ENCODE measurements at regions not wholly inside any gene's neighbourhood (a gene's known extent, or its start where the extent isn't known, plus 50 kb on each side); places are given as distances from the start of the nearest gene placed in this dataset.
A peak's percentile ranks its signal among the peaks of the same experiment; 100 is the strongest.

DNA sequence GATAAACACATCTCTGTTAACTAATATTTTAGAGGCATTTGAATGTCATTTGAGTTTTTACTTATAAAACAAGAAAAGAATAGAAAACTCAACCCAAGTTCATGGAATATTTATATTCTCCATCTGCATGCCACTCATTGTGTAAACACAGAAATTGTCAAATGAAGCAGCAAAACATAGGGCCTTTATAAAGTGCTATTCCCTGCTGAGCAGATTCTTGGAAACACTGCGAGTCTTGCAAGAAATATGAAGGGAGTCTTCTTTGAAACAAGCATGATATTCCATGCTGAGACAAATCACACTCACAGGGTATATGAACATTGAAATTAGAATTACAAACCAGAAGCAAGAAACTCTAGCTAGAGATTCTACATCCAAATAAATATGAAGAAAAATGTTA, 655.8 kb downstream of the BRINP3 start:
- DNase-seq: no peak

DNA sequence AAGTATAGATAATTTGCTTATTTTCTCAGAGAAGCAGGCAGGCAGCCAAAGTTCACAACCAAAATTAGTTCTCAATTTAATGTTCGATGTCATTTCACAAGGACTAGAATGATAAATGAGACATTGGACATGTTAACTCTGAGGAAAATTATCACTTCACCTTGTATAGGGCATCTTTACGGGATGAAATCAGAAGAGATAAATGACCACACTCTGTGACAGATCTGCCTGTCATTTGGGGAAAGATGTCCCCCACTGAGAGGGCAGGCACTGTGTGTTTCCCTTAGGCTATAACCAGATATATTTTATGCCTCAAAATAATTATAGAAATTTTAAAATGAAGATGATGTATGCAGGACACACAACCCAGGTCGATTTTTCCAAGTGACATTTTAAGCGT, 642.9 kb downstream of the BRINP3 start:
- DNase-seq: no peak

DNA sequence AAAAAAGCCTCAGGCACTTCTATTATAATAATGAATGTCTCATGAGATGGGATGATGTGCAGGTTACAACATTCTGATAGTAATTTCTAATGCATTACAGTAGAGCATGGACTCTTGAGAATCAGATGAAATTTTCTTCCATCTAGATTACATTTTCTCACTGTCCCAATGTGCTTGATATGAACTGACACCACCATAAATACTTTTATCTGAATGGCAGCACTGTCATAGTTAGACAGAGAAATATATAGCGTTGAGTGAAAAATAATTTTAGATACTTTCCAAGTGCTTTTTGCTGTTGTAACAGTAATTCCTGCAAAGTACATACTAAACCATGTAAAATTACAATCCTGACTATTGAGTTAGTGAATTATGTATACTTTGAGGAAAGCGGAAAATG, 630.1 kb downstream of the BRINP3 start:
- DNase-seq: no peak

DNA sequence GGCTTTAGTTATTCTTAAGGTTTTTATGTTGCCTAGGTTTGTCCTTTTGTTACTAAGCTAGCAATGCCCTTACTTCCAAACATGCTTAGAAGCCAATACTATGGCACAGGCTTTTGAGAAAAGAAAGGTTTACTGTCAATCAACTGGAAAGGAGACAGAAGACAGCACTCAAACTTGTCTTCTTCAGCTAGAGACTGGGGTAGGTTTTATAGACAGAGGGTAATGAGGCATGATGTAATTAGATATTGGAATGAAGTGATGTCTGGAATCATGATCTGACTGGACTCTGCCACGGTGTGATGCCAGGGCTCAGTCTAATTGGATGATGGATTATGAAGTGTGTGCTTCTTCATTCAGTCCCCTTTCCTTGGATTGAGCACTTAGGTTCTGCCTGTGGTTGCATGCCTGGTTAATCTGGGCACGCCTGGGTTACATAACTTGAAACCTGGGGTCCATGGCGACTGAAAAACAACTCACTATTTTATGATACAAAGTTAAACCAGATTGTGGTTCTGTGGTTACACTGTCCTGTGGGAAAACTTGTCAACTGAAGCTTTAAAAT, 625.8 kb downstream of the BRINP3 start:
- no peak for DNase-seq

DNA sequence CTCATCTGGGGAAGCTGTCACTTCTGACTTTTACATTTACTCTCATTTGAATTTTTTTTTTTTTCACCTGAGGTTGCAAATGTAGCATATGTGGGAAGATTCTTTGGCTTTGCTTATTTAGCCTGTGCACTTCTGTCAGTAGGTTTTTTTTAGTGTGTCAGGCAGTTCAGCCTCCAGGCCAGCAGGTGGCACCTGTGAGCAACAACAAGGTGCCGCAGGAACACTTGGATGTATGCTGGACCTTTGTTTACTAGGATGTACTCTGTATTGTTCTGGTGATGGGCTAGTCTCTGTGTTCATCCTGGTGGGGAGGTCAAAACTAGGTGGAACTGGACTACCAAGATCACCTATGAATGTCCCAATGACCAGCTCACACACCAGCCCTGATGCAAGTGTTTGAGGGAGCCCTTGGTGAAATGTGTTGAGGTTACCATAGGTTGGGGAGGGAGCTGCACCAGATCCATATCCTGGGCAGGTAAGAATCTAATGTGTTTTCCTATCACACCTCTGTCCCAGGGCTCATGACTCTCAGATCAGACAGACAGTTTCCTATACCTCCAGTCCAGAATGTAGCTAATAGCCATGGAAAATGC, 618.2 kb downstream of the BRINP3 start:
- peak; percentile 26 to 39 for DNase-seq

DNA sequence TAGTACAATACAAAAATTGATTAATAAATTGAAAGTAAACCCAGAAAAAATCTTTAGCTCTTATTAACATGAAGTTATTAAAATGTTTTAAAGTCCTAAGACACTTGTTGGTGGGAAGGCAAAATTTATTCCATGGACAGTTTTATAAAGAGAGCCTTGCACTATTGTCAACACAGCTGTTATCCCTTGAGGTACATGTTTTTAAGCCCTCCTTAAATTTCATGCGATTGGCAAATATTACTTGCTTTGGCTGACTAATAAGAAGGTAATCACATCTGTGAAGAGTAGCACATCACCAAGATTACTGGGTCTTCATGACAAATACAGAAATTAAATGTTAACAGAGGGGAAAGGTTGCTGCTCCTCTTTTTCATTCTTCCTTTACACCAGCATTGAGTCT, 611.1 kb downstream of the BRINP3 start:
- DNase-seq: no peak

DNA sequence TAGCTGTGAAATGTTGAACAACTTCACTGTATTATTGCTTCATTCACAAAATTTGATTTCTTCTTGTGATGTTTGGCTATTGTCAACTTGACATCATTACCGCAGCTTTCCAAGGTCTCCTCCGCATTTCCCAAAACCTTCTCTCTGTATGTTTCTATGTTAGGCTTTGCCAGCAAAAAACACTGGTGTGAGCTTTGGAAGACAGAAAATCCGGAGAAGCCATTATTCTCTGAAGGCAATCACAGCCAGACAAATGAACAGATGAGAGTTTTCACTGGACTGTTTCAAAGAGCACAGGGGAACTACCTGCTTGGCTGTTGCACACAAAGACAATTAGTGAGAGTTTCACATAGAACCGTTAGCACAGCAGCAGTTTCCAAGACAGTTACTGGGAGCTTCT, 609.6 kb downstream of the BRINP3 start:
- no peak for DNase-seq

DNA sequence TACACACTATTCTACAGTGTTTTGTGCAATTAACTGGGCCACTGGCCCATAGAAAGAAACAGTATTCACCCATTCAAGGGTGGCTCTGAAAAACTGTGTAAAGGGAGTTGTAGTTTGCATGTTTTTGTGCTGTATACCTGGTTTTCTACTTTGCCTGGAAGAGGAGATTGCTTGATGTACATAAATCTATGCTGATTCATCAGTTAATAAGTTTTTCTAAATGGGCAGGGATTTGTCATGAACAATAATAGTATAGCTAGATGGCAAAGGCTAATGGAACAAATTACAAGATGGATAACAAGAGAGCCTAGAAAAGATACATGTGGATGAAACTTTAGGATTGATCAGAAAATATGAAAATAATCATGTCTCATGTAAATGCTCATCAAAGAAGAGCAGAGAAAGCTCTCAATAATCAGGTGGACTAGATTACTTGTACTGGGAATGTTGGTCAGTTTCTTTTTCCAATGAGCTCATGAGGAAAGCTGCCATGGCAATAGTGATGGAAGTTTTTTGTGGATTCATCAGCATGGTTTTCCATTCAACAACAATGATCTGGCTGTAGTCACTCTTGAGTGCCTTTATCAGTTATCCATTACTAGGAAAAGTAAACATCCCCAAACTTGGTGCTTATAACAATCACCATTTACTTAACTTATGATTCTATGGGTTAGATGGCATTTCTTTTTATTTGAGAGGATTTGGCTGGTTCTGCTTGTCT, 602.8 kb downstream of the BRINP3 start:
- DNase-seq: no peak

DNA sequence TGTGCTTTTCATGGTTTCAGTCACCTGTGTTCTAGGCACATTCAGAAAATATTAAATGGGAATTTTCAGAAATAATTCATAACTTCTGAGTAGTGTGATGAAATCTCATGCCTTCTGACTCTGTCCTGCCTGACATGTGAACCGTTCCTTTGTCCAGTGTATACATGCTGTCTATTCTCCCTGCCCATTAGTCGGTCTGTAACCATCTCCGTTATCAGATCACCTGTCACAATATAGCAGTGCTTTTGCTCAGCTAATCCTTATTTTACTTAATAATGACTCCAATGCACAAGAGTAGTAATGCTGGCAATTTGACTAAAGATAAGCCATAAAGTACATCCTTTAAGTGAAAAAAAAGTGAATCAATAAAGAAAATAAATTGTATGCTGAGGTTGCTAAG, 597.5 kb downstream of the BRINP3 start:
- DNase-seq: no peak

DNA sequence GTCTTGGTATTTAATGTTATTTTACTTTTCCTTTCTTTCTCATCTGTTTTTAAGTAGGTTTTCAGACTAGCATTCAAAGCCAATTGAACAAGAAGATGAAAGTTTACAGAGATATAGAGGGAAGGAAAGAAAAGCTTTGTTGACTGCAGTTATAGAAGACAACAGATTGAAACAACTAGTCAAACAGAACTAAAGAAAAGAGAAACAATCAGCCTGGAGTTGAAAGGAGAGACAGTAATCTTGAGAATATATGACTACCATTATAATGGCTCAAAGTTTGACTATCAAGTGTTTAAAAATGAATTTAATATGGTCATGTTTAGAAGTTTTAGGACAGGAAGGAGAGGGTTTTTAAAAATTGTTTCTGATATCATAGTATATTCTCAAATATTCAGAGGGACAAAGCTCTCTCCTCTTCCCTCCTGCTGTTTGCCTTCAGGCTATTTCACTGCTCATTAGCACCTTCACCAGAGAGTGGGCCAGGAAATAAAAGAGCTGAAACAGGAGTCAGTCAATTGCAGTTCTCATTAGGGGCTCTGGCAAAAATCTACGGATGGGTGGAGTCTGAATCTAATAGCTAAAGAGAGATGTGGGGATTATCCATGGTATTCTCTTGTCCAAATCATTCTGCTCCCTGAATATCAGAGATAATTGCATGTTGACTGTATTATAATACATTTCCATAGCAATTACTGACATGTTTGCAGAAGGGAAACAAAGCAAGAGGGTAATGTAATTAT, 577.8 kb downstream of the BRINP3 start:
- no peak for DNase-seq

DNA sequence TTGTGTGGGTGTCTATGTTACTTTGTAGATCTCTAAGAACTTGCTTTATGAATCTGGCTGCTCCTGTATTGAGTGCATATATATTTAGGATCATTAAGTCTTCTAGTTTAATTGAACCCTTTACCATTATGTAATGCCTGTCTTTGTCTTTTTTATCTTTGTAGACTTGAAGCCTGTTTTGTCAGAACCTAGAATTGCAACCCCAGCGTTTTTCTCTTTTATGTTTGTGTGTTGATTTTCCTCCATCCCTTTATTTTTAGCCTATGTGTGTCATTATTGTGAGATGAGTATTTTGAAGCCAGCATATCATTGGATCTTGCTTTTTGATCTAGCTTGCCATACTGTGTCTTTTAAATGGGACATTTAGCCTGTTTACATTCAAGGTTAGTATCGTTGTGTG, 573.2 kb downstream of the BRINP3 start:
- no peak for DNase-seq

DNA sequence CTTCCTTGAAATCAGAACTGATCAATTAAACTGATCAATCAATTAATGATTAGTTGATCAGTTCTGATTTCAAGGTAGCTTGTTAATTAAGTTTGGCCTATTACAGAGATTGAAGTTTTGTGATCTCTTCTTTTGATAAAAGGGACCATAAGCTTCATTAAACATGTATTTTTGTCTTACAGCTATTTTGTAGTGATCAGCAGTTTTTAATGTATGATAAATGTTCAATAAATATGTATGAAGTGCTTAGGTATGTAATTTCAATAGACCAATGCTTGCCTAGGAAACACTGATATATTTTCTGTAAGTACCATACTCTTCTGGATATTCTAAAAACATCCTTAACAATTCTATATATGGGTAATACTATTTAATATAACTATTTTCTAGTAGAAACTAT, 569.6 kb downstream of the BRINP3 start:
- no peak for DNase-seq

DNA sequence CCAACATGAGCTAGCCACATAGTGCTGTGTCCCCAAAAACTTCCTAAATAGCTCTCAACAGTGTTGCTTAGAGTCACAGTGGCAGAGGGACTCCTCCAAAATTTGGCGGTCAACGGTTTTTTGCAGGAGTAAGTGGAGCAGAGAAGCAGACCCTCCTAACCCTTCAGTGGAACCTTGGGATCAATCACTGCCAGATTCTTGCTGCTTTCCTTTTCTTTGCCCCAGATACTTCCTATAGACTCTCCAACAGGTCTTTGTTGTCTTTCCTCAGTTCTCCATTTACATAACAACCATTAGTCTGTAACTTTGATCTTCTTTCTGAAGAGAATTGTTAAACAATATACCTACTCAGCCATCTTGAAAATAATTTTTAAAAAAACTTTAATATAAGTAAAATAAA, 556.1 kb downstream of the BRINP3 start:
- DNase-seq: no peak

DNA sequence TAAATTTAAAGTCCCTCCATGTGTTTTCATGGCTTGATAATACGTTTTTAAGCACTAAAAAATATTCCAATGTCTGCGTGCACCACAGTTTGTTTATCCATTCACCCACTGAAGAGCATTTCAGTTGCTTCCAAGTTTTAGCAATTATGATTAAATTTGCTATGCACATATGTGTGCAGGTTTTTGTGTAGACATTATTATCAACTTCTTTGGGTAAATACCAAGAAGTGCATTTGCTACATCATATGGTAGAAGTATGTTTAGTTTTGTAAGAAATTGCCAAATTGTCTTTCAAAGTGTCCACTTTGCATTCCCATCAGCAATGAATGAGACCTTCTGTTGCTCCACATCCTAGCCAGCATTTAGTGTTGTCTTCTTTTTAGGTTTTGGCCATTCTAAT, 550.0 kb downstream of the BRINP3 start:
- DNase-seq: no peak

DNA sequence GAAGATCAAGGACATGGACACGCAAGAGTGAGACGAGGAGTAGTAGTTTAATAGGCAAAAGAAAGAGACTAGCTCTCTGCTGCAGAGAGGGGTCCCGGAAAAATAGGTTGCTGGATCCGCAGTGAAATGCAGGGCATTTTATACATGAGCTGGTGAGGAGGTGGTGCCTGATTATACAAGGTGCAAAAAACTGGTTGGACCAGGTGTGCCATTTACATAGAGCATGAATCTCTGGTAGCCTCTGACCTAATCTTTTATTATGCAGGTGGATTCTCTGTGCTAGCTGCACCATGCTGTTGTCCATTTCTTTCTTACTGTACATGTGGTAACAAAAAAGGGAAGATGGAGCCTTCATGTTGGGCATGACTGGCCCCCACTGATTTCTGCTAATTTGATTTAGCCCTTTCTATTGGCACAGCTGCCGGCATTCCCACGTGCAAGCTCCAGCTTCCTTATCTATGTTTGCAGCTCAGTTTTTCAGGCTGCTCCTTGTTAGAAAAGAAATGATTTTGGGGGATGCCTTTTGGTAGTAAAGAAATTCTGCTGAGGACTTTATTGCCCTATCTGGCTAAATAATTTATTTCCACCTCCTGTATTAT, 548.1 kb downstream of the BRINP3 start:
- no peak for DNase-seq

DNA sequence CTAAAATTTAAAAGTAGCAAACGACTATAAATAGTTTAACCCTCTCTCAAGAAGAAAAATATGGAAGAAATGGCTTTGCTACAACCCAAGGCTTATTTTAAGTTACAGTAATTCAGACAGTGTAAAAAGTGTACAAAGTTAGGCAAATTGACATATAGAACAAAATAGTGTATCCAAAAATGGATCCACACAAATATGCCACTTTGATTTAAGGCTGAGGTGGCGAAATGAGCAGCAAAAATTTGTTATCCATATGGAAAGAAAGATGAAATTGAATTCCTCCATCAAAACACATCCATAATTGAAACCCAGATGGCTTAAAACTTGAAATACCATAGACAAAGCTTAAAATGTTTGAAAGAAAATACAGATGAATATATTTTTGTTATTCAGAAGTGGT, 540.8 kb downstream of the BRINP3 start:
- no peak for DNase-seq

DNA sequence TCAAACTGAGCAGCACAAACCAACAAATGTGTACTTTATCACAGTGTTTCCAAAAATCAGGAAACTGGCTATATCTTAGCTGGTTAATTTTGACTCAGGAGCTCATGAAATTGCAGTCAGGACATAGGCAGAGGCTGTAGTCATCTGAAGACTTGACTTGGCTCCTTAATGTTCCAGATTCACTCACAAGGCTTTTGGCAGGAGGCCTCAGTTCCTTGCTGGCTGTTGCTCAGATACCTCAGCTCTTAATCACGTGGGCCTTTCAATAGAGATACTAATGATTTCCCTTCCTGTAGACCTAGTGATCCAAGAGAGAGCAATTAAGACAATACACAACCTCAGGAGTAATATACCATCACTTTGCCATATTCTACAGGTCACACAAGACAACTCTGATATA, 537.7 kb downstream of the BRINP3 start:
- no peak for DNase-seq

DNA sequence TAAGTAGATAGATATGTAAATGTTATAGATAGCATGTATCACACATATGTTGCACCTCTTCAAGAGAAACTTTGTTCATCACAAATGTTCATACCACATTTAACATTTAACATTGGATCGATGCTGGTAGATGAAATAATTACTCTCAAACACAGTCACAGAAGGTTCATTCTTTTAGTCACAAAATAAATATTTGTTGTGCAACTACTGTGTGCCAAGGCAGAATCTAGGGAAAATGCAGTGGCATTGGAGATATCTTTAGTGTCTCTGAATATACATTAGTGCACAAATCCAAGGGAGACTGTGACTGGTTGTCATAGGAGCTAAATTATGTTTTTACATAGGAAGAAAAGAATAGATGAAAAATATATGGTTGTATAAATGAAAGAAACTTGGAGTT, 535.7 kb downstream of the BRINP3 start:
- DNase-seq: no peak

DNA sequence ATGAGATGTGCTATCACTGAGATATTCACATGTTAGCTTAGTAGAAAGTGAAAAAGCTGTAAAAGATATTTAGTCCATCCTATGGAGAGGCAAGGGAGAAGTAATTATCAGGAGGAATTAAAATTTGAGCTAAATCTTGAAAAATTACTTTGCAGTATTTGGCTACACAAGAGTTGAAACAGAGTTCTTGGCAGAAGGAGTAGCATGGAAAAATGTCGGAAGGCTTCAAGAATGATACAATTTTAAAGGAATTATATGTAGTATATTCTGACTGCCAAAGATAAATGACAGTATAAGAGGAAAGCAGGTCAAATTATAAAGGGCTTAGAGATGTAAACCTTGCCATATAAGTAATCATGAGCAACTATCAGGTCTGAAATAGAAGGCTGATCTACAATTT, 518.9 kb downstream of the BRINP3 start:
- no peak for DNase-seq

DNA sequence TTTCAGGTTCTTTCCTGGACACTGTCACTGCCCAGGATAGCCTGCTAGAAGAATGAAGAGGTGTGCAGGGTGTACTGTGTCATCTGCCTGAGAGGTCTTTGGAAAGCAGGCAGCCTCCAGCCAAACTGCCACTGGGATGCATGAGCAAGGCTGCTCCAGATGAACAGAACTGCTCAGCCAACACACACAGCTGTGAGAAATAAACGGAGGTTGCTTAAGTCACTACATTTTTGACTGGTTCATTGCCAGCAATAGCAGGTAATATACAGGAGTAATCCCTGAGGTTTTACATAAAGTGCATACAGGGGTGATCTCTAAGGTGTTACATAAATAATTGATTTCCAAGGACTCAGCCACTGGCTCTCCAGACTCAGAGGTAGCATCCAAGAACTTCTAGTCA, 516.9 kb downstream of the BRINP3 start:
- no peak for DNase-seq

DNA sequence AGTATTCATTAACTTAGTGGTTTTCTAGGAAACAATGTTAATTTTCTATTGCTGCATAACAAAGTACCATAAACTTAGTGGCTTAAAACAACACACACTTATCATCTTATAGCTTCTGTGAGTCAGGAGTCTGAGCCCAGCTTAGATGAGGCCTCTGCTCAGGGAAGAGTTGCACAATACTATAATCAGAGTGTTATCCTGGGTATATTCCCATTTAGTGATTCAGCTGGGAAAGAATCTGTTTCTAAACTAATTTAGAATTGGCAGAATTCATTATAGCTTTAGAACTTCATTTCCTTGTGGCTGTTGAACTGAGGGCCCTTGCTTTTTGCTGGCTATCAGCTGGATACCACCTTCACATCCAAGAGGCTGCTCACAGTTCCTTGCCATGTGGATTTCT, 515.5 kb downstream of the BRINP3 start:
- DNase-seq: no peak

DNA sequence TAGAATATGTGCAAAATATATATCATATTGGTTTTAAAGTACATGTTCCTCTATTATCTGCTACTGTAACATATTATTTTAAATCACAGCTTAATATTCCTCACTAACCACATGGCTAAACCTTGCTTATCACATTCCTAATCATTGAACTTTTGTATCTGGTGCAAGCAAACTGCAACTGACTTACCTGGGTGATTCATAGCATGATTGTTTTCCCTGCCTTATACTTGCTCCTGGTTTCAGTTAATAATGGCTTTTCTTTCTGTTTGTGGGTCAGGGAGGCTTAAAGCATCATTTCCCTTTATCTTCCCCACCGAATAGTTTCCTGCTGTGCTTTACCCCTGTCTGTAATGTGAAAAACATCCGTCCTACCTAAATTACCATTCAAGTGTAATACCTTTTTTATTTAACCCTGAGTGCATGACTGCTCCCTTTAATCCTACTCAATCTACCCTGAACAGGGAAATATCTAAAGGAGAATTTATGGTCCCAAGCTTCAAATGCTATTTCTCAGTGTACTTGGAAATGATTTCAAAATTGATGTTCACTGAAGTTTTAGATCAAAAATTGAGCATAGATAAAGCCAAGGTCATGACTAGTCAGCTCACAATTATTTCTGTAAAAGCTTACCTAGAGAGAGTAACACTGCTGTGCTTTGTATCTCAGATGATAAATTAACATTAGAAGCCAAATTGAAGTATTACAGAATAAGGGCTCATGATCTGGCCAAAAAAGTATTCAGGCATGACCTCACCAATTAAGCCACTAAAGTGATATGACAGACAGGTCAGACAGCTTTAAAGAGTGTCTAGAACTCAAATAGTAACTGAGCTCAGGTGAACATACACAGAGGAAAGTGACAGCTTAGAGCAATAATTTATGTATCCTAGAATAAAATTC, 507.1 kb downstream of the BRINP3 start:
- DNase-seq: no peak

DNA sequence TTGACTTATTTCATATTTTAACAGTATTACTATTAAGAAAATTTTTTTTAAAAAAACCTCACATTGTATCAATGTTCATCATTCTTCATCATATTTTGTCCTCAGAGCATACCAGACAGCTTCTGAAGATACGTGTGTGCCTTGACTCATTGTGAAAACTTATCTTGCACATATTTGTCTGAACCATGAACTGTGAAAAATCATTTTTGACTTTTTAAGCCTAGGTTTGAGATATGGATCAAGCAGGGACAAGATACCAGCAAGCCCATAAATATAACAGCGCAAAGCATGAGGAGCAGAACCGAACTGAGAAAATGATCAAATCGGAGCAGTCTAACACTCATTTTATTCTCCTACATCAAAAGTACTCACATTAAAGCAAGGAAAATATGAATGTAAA, 506.0 kb downstream of the BRINP3 start:
- no peak for DNase-seq

Measured in activated CD4-positive, alpha-beta T cell treated with anti-CD3 and anti-CD28 coated beads, Interleukin-2, amount 50 U/mL, for 48 hours (primary cell).